PC-9 (cell line): ENCODE measurements at regions not wholly inside any gene's neighbourhood (a gene's known extent, or its start where the extent isn't known, plus 50 kb on each side); places are given as distances from the start of the nearest gene placed in this dataset.

Source experiments
- BruUV-seq: library from RNA; stranded (reverse); fragments of 400-500 nt; replicated peaks from 2 replicates; lab custom pipeline; 2021; lab: Mats Ljungman, UMichigan
- CTCF ChIA-PET: fragments of 300-600 bp; sonication (Branson Sonifier 250); formaldehyde crosslinking; loops from one replicate; lab custom pipeline; 2022; ENCODE audit warnings: antibody characterized with exemption; lab: Charles Lee
- POLR2A ChIA-PET: fragments of 300-600 bp; sonication (Branson Sonifier 250); formaldehyde crosslinking; loops from one replicate; lab custom pipeline; 2022; ENCODE audit warnings: antibody characterized with exemption; ENCODE audit not compliant: unreplicated experiment; lab: Charles Lee
- DNase-seq, 2 experiments: peaks; one replicate each; pipeline versions ENCODE4 v3.0.0 to v3.0.0-alpha.2; 2015 to 2022; ENCODE audit warnings: mixed read lengths in 1 of 2
- H2AFZ ChIP-seq: fragments of 200-600 bp; sonication (generic); 2 replicates; pipeline ENCODE4 v1.8.1; 2017; ENCODE audit warnings: antibody characterized with exemption
- H3F3A ChIP-seq: fragments of 200-600 bp; sonication (generic); 2 replicates; pipeline ENCODE4 v1.8.1; 2017; ENCODE audit warnings: antibody characterized with exemption, mild to moderate bottlenecking, low read depth; ENCODE audit not compliant: insufficient read depth
- H3K27ac ChIP-seq: fragments of 200-600 bp; sonication (generic); 2 replicates; pipeline ENCODE4 v1.6.1; 2016; ENCODE audit warnings: mixed run types
- H3K27me3 ChIP-seq: fragments of 200-600 bp; sonication (generic); 2 replicates; pipeline ENCODE4 v1.6.1; 2016; ENCODE audit warnings: low read depth, mixed run types; ENCODE audit not compliant: insufficient read depth
- H3K36me3 ChIP-seq: fragments of 200-600 bp; sonication (generic); 2 replicates; pipeline ENCODE4 v1.6.1; 2016; ENCODE audit warnings: low read depth, mixed run types
- H3K4me1 ChIP-seq: fragments of 200-600 bp; sonication (generic); replicated peaks from 2 replicates; pipeline ENCODE4 v1.6.1; 2016; ENCODE audit warnings: mixed run types; ENCODE audit not compliant: insufficient read depth
- H3K4me2 ChIP-seq: fragments of 200-600 bp; sonication (generic); 2 replicates; pipeline ENCODE4 v1.6.1; 2017; ENCODE audit warnings: mixed run types
- H3K4me3 ChIP-seq: fragments of 200-600 bp; sonication (generic); 2 replicates; pipeline ENCODE4 v1.6.1; 2016; ENCODE audit warnings: mixed run types
- H3K79me2 ChIP-seq: fragments of 200-600 bp; sonication (generic); 2 replicates; pipeline ENCODE4 v1.6.1; 2017; ENCODE audit warnings: low read depth, mixed run types
- H3K9me2 ChIP-seq: fragments of 200-600 bp; sonication (generic); 2 replicates; pipeline ENCODE4 v1.8.1; 2017; ENCODE audit warnings: mild to moderate bottlenecking; ENCODE audit not compliant: insufficient read depth
- H3K9me3 ChIP-seq: fragments of 200-600 bp; sonication (generic); 2 replicates; pipeline ENCODE4 v1.8.1; 2016; ENCODE audit warnings: low read depth; ENCODE audit not compliant: insufficient read depth
- H4K20me1 ChIP-seq: fragments of 200-600 bp; sonication (generic); 2 replicates; pipeline ENCODE4 v1.8.1; 2017; ENCODE audit not compliant: insufficient read depth
- CTCF ChIP-seq: fragments of 200-600 bp; sonication (generic); conservative IDR thresholded peaks from 2 replicates; pipeline ENCODE4 v1.6.1; 2017; ENCODE audit warnings: mixed run types, antibody characterized with exemption, mild to moderate bottlenecking, moderate library complexity
- EZH2 ChIP-seq: fragments of 200-600 bp; sonication (generic); IDR thresholded peaks from 2 replicates; pipeline ENCODE4 v1.8.0; 2017; ENCODE audit warnings: antibody characterized with exemption, low read depth
- intact Hi-C: fragments of 100-400 bp; cut with micrococcal nuclease; formaldehyde crosslinking; loops from one replicate; pipeline ENCODE4 v1.10.0; 2022; ENCODE audit not compliant: unreplicated experiment

DNA sequence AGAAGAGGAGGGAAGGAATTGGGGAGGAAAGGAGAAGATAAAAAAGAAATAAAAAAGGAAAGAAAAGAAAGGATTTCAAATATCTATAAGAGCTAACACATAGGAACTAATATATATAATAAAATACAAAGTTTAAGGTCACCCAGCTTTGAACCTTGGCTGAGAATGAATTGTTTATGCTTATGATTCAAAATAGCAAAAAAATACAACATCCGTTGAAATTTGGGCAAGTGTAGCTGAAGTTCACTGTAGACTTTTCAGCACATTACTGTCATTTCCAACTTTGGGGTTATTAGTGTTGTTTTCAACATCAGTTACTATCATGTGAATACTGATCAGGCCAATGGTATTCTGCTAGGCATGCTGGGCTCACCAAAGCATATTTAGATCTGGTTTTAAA is 395.2 kb upstream of the INTU start:
- Histone ChIP-seq H3K27me3 (no peaks in the 10 kb centered on the region), H3K79me2 (no peaks in the 10 kb centered on the region), H3K9me2 (no peaks in the 10 kb centered on the region), H2AFZ (no peak overlapping the region), H3K36me3 (no peaks in the 10 kb centered on the region), H3K4me3 (no peak overlapping the region), H3K4me2 (no peak overlapping the region), H3K4me1 (no peaks in the 10 kb centered on the region), H3F3A (no peaks in the 10 kb centered on the region), H3K27ac (no peak overlapping the region), H3K9me3 (no peaks in the 10 kb centered on the region), H4K20me1 (no peaks in the 10 kb centered on the region)
- DNase-seq = no peak
- no peak for TF ChIP-seq EZH2
- CTCF ChIA-PET = no interaction called here
- no TSS peak for BruUV-seq
- intact Hi-C loops = no loop called here
- POLR2A ChIA-PET = no interaction called here

- Histone ChIP-seq H3K27ac (no peak overlapping the region), H3K27me3 (no peaks in the 10 kb centered on the region), H3K9me3 (no peaks in the 10 kb centered on the region), H3K79me2 (no peaks in the 10 kb centered on the region), H2AFZ (no peak overlapping the region), H3K9me2 (no peaks in the 10 kb centered on the region), H3K36me3 (no peaks in the 10 kb centered on the region), H3K4me3 (no peak overlapping the region), H3K4me1 (no peaks in the 10 kb centered on the region), H3F3A (no peaks in the 10 kb centered on the region), H4K20me1 (no peaks in the 10 kb centered on the region), H3K4me2 (no peak overlapping the region)
- TF ChIP-seq CTCF = no peak
- TF ChIP-seq EZH2 = no peak
- DNase-seq = no peak
- BruUV-seq = no TSS peak
- intact Hi-C loops = no loop called here
- CTCF ChIA-PET = no interaction called here
- POLR2A ChIA-PET = no interaction called here
Measured at GRCh38 chr4:127238956-127239475, 393.7 kb upstream of the INTU start.

- ChIA-PET POLR2A (no interaction called here), CTCF (no interaction called here)
- Histone ChIP-seq H3K79me2 (no peaks in the 10 kb centered on the region), H3K36me3 (no peaks in the 10 kb centered on the region), H3K4me2 (no peak overlapping the region), H4K20me1 (no peaks in the 10 kb centered on the region), H2AFZ (no peak overlapping the region), H3K27me3 (no peaks in the 10 kb centered on the region), H3K27ac (no peak overlapping the region), H3K4me1 (no peaks in the 10 kb centered on the region), H3K9me2 (no peaks in the 10 kb centered on the region), H3K9me3 (no peaks in the 10 kb centered on the region), H3K4me3 (no peak overlapping the region), H3F3A (no peaks in the 10 kb centered on the region)
- TF ChIP-seq CTCF (no peak), EZH2 (no peak)
- BruUV-seq = no TSS peak
- intact Hi-C loops = no loop called here
- DNase-seq = no peak
Measured at GRCh38 chr4:127239902-127240763, 392.6 kb upstream of the INTU start.
